ENCODE measurements at regions not wholly inside any gene's neighbourhood (a gene's known extent, or its start where the extent isn't known, plus 50 kb on each side); places are given as distances from the start of the nearest gene placed in this dataset.

DNA sequence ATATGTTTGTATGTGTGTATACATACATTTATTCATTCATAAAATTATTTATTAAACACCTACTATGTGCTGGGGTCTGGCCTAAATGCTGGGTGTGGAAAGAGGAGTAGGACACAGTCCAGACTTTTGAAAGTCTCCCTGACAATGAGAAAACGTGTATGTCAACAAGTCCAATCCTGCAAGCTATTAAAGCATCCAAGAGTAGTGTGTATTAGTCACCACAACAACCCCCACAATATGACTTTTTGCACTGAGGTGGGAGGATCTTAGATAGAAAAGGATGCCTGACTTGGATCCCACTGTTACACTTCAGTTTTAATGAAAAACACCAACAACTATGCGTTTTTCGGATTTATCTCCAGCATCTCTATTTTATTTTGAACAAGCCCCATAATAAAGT, 446.4 kb downstream of the EPHA4 start:
- 9 to 43% methylated on average over 3 of the region's 3 CpGs for WGBS, 2 donors
- Histone ChIP-seq H3K27me3 (peaks cover 0 to 62% (median 0%) of the 10 kb centered on the region in 4 donors), H3K4me3 (no peak overlapping the region), H3K9me3 (peaks cover 0 to 12% (median 5%) of the 10 kb centered on the region in 3 donors), H3K27ac (no peak overlapping the region), H3K4me1 (peaks cover 0 to 12% (median 0%) of the 10 kb centered on the region in 3 donors), H3K36me3 (no peaks in the 10 kb centered on the region)
- intact Hi-C loops (cut with DNase I) = no loop called here
- no peak for DNase-seq
- TF ChIP-seq, protein P1, sequence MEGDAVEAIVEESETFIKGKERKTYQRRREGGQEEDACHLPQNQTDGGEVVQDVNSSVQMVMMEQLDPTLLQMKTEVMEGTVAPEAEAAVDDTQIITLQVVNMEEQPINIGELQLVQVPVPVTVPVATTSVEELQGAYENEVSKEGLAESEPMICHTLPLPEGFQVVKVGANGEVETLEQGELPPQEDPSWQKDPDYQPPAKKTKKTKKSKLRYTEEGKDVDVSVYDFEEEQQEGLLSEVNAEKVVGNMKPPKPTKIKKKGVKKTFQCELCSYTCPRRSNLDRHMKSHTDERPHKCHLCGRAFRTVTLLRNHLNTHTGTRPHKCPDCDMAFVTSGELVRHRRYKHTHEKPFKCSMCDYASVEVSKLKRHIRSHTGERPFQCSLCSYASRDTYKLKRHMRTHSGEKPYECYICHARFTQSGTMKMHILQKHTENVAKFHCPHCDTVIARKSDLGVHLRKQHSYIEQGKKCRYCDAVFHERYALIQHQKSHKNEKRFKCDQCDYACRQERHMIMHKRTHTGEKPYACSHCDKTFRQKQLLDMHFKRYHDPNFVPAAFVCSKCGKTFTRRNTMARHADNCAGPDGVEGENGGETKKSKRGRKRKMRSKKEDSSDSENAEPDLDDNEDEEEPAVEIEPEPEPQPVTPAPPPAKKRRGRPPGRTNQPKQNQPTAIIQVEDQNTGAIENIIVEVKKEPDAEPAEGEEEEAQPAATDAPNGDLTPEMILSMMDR (IDR thresholded peaks at IDR 0.05) = no peak
- no peak for TF ChIP-seq POLR2A (IDR thresholded peaks at IDR 0.05)

DNA sequence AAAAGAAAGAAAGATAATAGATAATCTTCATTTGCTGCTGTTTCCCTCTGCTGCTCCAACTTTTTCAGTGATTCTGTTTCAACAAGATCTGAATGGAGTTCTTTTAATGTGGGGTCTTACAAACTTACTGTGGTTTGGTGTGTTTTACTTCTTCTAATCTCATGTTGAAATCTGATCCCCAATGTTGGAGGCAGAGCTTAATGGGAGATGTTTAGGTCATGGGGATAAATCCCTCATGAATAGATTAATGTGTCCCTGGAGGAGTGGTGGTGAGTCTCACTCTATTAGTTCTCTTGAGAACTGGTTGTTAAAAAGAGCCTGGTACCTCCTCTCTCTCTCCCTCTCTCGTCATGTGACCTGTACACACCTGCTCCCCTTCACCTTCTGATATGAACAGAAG, 442.4 kb downstream of the EPHA4 start:
- Histone ChIP-seq H3K36me3 (no peaks in the 10 kb centered on the region), H3K4me1 (peaks cover 0 to 4% (median 0%) of the 10 kb centered on the region in 3 donors), H3K9me3 (peaks cover 0 to 12% (median 5%) of the 10 kb centered on the region in 3 donors), H3K27me3 (peaks cover 0 to 35% (median 0%) of the 10 kb centered on the region in 4 donors), H3K27ac (no peak overlapping the region), H3K4me3 (no peak overlapping the region)
- WGBS, 2 donors = 71 to 83% methylated on average over 1 of the region's 1 CpG
- TF ChIP-seq, protein P1 (IDR thresholded peaks at IDR 0.05) = no peak
- TF ChIP-seq POLR2A (IDR thresholded peaks at IDR 0.05) = no peak
- DNase-seq = no peak
- intact Hi-C loops (cut with DNase I) = no loop called here

DNA sequence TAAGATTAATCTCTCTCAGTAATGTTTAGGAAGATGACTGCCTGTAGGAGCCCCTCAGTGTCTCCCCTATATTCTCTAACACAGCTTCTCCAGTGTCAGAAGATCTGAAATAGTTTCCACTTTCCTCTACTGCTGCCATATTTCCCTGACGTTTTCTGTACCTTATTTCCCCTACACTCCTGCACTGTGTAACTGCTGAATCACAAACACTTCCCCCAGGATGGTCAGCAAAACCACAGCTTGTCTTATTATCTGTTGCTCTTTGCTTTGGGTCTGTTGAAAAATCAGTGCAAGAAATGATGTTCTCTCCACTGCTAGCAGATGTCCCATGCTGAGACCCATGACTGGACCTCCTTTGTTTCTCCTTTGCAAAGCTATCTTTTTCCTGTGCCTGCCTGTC, 441.7 kb downstream of the EPHA4 start:
- H3K27ac ChIP-seq = no peak overlapping the region
- peaks cover 0 to 32% (median 0%) of the 10 kb centered on the region in 4 donors for H3K27me3 ChIP-seq
- DNase-seq = no peak
- H3K36me3 ChIP-seq = no peaks in the 10 kb centered on the region
- H3K4me3 ChIP-seq = no peak overlapping the region
- H3K4me1 ChIP-seq = no peaks in the 10 kb centered on the region
- TF ChIP-seq, protein P1 (IDR thresholded peaks at IDR 0.05) = no peak
- TF ChIP-seq POLR2A (IDR thresholded peaks at IDR 0.05) = no peak
- peaks cover 0 to 12% (median 5%) of the 10 kb centered on the region in 3 donors for H3K9me3 ChIP-seq
- WGBS, 2 donors = 40 to 46% methylated on average over 1 of the region's 1 CpG
- intact Hi-C loops (cut with DNase I) = no loop called here

DNA sequence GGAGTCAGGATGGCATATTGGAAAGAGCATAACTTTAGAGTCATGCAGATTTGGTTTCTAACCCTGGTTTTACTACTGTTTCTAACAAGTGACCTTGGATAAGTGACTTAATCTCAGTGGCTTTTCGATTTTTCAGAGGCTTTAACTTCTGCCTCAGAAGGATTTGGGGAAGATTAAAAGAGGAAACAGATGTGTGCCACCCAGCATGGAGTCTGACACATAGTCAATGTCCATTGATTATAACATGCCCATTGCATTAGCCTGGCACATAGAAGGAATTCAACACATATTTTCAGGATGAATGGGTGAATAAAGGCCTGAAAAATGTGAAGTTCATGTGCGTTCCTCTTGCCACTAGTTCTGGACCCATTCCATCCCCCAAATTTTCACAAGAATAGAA, 438.2 kb downstream of the EPHA4 start:
- TF ChIP-seq, protein P1 (IDR thresholded peaks at IDR 0.05) = no peak
- no peak for TF ChIP-seq POLR2A (IDR thresholded peaks at IDR 0.05)
- intact Hi-C loops (cut with DNase I) = no loop called here
- 64 to 78% methylated on average over 2 of the region's 2 CpGs for WGBS, 2 donors

DNA sequence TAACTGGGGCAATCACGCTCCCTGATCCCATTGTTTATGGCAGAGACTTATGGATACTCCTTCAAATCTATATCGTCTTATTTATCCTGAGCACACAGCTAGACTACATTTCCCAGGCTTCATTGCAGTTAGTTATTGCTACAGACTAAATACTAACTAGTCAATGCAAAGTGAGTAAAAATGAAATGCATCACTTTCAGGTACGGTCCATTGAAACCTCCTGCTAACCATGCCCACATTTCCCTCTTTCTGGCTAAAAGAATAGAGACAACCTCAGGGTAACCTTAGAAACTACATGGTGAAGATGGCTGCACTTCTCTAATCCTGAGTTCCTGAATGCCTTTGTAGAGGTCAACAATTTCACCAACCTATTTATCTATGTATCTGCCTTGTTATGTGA, 437.4 kb downstream of the EPHA4 start:
- H3K27ac ChIP-seq = no peak overlapping the region
- 87 to 94% methylated on average over 3 of the region's 3 CpGs for WGBS, 2 donors

More for the DNA sequence above, 438.2 kb downstream of the EPHA4 start:
- no peak for DNase-seq
- Histone ChIP-seq H3K27ac (no peak overlapping the region), H3K36me3 (no peaks in the 10 kb centered on the region), H3K4me3 (no peak overlapping the region), H3K4me1 (no peaks in the 10 kb centered on the region), H3K27me3 (no peaks in the 10 kb centered on the region), H3K9me3 (no peaks in the 10 kb centered on the region)

More for the DNA sequence above, 437.4 kb downstream of the EPHA4 start:
- DNase-seq = no peak
- intact Hi-C loops (cut with DNase I) = no loop called here
- no peak overlapping the region for H3K4me3 ChIP-seq
- H3K27me3 ChIP-seq = no peaks in the 10 kb centered on the region
- no peaks in the 10 kb centered on the region for H3K4me1 ChIP-seq
- TF ChIP-seq, protein P1 (IDR thresholded peaks at IDR 0.05) = no peak
- no peak for TF ChIP-seq POLR2A (IDR thresholded peaks at IDR 0.05)
- no peaks in the 10 kb centered on the region for H3K36me3 ChIP-seq
- no peaks in the 10 kb centered on the region for H3K9me3 ChIP-seq
